ENCODE measurements at regions not wholly inside any gene's neighbourhood (a gene's known extent, or its start where the extent isn't known, plus 50 kb on each side); places are given as distances from the start of the nearest gene placed in this dataset.

DNA sequence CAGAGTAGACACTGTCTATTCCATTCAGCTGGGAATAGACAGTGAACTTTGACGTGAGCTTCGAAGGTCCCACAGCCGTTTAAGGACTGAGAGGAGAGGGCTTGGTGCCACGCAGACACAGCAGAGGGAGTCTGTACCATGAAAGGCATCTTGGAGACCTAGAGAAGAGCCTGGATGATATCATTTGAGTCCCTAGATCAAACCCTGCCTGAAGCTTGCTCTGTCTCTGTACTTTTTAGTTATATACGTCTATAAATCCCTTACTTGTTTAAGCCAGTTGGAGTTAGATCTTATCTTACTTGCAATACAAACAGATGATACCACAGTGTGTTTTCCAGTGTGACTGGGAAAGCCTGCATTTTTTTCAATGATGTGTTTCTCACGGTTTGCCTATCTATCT is 128.9 kb upstream of the RTL1 start:
- ChIA-PET POLR2A (no interaction called here), CTCF (no interaction called here)
- Mint-ChIP-seq H3K4me3 (no peak overlapping the region), H3K4me1 (no peaks in the 10 kb centered on the region), H3K36me3 (ENCODE audit: low read depth) (no peaks in the 10 kb centered on the region), H3K27me3 (no peaks in the 10 kb centered on the region), H3K27ac (no peak overlapping the region), H3K9me3 (no peaks in the 10 kb centered on the region)
- DNase-seq: no peak

DNA sequence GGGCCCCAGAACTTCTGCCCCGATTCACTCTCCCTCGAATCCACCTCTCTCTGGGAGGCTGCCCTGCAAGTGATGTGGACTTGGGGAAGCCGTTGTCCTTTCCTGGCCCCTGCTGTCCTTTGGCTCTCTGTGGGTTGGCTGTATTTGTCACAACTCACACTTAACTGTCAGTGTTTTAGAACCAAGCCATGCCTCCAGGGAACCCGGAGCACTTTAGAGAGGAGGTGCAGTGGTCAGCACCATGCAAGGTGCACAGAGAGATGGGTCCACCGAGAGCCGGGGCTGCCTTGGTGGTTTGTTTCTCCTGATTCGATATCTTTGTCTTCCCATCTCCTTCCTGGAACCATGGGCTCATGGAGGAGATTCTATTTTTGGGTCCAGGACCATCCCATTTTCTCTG is 129.5 kb upstream of the RTL1 start:
- ChIA-PET POLR2A (no interaction called here), CTCF (no interaction called here)
- Mint-ChIP-seq H3K27ac (no peak overlapping the region), H3K27me3 (no peaks in the 10 kb centered on the region), H3K4me3 (no peak overlapping the region), H3K36me3 (ENCODE audit: low read depth) (no peaks in the 10 kb centered on the region), H3K9me3 (no peaks in the 10 kb centered on the region), H3K4me1 (no peaks in the 10 kb centered on the region)
- DNase-seq: no peak

- POLR2A ChIA-PET: no interaction called here
- no peaks in the 10 kb centered on the region for H3K27me3 Mint-ChIP-seq
- H3K9me3 Mint-ChIP-seq: no peaks in the 10 kb centered on the region
- no peak for DNase-seq
- H3K4me3 Mint-ChIP-seq: no peak overlapping the region
- CTCF ChIA-PET: no interaction called here
- H3K27ac Mint-ChIP-seq: no peak overlapping the region
- no peaks in the 10 kb centered on the region for H3K36me3 Mint-ChIP-seq (ENCODE audit: low read depth)
- H3K4me1 Mint-ChIP-seq: no peaks in the 10 kb centered on the region
Measured at GRCh38 chr14:101033446-101034165, 130.1 kb upstream of the RTL1 start.

DNA sequence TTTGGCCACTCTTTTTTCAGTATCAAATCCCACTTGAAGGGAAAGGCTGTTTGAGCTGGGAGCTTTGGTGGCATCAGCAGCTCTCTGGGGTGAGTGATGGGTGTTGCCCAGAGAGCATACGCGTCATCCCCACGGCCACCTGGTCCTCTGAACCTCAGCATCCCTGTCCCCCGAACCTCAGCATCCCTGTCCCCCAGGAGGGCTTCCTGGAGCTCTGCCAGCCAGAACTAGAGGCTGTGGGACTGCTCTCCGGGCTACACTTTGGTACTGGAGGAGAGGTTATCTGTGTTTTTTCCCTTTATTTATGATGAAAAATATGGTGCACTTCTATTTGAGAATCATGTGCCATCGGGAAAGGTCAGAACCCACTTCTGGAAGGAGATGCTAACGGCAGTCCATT is 131.5 kb upstream of the RTL1 start:
- H3K27me3 Mint-ChIP-seq: no peaks in the 10 kb centered on the region
- no peak overlapping the region for H3K27ac Mint-ChIP-seq
- DNase-seq: no peak
- H3K4me1 Mint-ChIP-seq: no peaks in the 10 kb centered on the region
- H3K36me3 Mint-ChIP-seq (ENCODE audit: low read depth): no peaks in the 10 kb centered on the region
- H3K4me3 Mint-ChIP-seq: no peak overlapping the region
- ChIA-PET CTCF (no interaction called here), POLR2A (no interaction called here)
- no peaks in the 10 kb centered on the region for H3K9me3 Mint-ChIP-seq

DNA sequence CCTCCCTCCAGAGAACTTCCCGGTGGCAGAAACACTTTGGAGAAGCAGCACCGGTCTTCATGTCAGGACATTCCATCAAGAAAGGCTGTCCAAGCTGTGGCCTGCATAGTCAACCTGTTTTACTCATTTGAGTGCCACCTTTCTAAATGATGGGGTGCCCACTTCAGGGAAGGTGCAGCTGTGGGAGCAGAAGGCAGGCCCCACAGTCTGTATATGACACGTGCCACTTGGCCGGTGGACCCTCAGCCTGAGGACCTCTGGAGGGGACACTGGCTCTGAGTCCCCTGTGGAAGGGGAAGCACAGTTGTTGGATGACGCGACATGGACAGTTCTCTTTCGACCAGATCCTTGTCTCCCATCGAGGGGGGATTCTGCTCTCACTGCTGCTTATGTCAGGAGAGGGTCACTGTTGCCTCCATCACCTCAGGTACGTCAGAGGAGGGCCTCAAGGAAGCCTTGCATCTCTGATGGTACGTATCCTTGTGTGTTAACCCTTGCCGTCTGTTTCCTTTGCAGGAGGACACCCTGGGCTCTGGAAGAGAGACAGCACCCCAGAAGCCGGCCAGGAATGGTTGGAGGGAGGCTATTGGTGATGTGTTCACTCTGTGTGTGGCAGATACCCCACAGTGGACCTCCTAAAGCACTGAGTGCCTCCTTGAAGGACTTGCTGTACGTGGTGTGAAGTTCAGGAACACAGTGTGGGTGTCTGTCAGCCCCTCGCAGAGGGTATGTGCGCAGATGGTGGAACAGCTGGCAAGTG is 132.1 kb upstream of the RTL1 start:
- H3K9me3 Mint-ChIP-seq: no peaks in the 10 kb centered on the region
- no peak overlapping the region for H3K4me3 Mint-ChIP-seq
- H3K27ac Mint-ChIP-seq: no peak overlapping the region
- H3K4me1 Mint-ChIP-seq: no peaks in the 10 kb centered on the region
- ChIA-PET CTCF (interaction anchor here (0.7 kb wide), 1 partner anchor 1495 kb away, joined by 4 read pairs; no protein-coding TSS in a partner anchor), POLR2A (no interaction called here)
- H3K27me3 Mint-ChIP-seq: no peaks in the 10 kb centered on the region
- H3K36me3 Mint-ChIP-seq (ENCODE audit: low read depth): no peaks in the 10 kb centered on the region
- no peak for DNase-seq

DNA sequence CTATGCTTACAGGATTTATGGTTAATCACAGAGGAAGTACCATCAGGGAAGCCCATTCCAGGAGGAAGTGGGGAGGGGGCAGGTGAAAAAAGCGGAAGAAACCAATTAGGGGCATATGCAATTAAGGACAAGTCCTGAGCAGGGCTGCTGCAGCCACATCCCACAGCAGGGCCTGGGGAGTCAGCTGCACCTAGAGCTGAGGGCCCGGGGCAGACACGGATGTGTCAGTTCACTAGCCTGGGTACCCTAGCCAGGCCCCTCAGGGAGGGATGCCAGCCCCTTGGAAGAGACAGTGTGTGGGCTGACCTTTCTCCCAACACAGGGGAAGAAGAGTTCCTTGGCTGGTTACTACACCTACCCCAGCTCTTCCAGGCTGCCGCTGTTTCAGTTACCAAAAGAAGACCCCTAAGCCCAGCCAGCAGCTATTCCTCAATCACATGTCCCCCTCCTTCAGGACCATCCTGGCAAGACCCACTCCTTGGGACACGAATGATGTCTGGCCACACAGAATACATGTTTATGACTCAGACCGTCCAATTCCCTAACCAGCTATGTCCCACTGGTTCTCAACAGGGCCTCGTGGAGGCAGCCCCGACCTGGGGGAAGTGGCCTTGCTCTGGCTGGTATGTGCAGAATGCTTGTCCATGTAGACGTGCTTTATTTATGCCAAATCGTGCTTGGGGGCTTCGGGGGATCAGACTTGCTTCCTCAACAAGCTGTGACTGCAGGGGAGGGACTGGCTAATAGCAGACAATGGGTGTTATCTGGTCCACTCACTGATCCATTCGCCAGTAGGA is 133.7 kb upstream of the RTL1 start:
- ChIA-PET POLR2A (no interaction called here), CTCF (interaction anchor here (0.6 kb wide), 1 partner anchor 52 kb away, joined by 3 read pairs; no protein-coding TSS in a partner anchor)
- DNase-seq: no peak
- Mint-ChIP-seq H3K4me1 (no peaks in the 10 kb centered on the region), H3K27ac (no peak overlapping the region), H3K9me3 (no peaks in the 10 kb centered on the region), H3K4me3 (no peak overlapping the region), H3K36me3 (ENCODE audit: low read depth) (no peaks in the 10 kb centered on the region), H3K27me3 (no peaks in the 10 kb centered on the region)

DNA sequence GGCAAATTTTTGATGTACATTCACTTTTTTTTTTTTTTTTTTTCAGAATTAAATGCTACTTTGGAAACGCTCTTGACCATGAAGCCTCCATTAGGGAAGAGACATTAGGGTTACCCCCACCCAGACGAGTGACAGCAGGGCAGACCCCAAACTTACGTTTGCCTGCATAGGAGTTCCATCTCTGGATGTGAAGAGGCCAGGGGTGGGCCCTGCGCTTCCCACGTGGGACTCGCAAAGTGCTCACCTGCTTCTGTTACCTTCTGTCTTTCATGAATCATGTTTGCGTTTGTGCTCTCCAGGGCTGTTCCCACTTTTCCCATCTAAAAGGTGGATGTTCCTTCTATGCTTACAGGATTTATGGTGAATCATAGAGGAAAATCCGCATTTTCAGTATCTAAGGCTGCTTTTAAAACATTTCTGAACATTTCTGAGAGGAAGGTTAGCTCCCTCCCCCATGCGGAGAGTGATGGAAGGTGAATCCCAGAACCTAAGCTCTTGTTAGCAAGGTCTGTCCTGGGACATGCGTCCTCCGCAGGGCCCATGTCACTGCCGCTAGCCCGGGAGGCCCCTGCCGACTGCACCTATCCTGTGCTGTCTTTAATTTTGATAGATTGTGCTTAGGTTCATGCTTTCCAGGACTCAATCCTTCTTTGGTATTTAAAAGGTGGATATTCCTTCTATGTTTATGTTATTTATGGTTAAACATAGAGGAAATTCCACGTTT is 135.7 kb upstream of the RTL1 start:
- Mint-ChIP-seq H3K27ac (no peak overlapping the region), H3K4me3 (no peak overlapping the region), H3K9me3 (no peaks in the 10 kb centered on the region), H3K36me3 (ENCODE audit: low read depth) (no peaks in the 10 kb centered on the region), H3K27me3 (no peaks in the 10 kb centered on the region), H3K4me1 (no peaks in the 10 kb centered on the region)
- ChIA-PET CTCF (no interaction called here), POLR2A (no interaction called here)
- no peak for DNase-seq

DNA sequence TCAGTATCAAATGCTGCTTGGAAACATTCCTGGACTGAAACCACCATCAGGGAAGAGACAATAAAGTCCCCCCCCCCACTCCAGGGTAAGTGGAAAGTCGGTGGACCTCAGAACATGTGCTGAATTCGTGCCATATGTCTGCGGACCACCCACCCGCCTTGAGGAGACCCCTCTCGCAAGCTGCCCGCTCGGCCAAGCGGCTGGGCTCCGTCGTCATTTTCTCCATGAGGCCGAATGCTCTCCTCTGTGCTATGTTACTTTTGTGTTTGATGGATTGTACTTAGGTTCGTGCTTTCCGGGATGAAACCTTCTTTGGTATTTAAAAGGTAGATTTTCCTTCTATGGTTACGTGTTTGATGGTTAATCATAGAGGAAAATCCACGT is 136.2 kb upstream of the RTL1 start:
- ChIA-PET POLR2A (no interaction called here), CTCF (no interaction called here)
- Mint-ChIP-seq H3K4me1 (no peaks in the 10 kb centered on the region), H3K27ac (no peak overlapping the region), H3K27me3 (no peaks in the 10 kb centered on the region), H3K4me3 (no peak overlapping the region), H3K9me3 (no peaks in the 10 kb centered on the region), H3K36me3 (ENCODE audit: low read depth) (no peaks in the 10 kb centered on the region)
- DNase-seq: no peak

GRCh38 chr14:101040538-101041442 is 137.3 kb upstream of the RTL1 start:
- Mint-ChIP-seq H3K27ac (no peak overlapping the region), H3K4me3 (no peak overlapping the region), H3K4me1 (no peaks in the 10 kb centered on the region), H3K36me3 (ENCODE audit: low read depth) (no peaks in the 10 kb centered on the region), H3K27me3 (no peaks in the 10 kb centered on the region), H3K9me3 (no peaks in the 10 kb centered on the region)
- no peak for DNase-seq
- ChIA-PET CTCF (no interaction called here), POLR2A (no interaction called here)

- no peak overlapping the region for H3K4me3 Mint-ChIP-seq
- no peak for DNase-seq
- H3K4me1 Mint-ChIP-seq: no peaks in the 10 kb centered on the region
- H3K9me3 Mint-ChIP-seq: no peaks in the 10 kb centered on the region
- no peak overlapping the region for H3K27ac Mint-ChIP-seq
- ChIA-PET POLR2A (no interaction called here), CTCF (no interaction called here)
- H3K27me3 Mint-ChIP-seq: no peaks in the 10 kb centered on the region
- no peaks in the 10 kb centered on the region for H3K36me3 Mint-ChIP-seq (ENCODE audit: low read depth)
Measured at GRCh38 chr14:101043891-101044290, 140.4 kb upstream of the RTL1 start.

DNA sequence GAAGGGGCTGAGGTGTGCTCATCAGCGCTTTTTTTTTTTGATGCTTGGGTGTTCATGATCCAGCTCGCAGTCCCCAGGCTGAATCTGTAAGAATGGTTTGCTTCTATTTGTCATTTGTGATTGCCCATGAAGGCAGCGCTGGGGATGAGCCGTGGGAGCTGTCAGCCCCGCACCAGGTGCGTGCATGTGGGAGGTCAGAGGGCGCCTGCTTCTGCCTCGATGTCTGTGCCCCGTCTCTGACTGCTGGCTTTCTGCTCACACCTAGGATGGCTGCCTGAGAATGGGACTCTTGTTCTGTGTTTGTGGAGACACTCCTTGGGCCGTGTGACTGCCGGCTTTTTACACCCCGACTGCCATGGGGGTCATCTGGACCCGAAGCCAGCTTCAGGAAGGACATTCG is 141.2 kb upstream of the RTL1 start:
- Mint-ChIP-seq H3K27ac (no peak overlapping the region), H3K36me3 (ENCODE audit: low read depth) (no peaks in the 10 kb centered on the region), H3K4me1 (no peaks in the 10 kb centered on the region), H3K4me3 (no peak overlapping the region), H3K9me3 (no peaks in the 10 kb centered on the region), H3K27me3 (no peaks in the 10 kb centered on the region)
- no peak for DNase-seq
- ChIA-PET CTCF (no interaction called here), POLR2A (no interaction called here)

GRCh38 chr14:101045511-101045910 is 142.0 kb upstream of the RTL1 start:
- no peaks in the 10 kb centered on the region for H3K36me3 Mint-ChIP-seq (ENCODE audit: low read depth)
- DNase-seq: no peak
- ChIA-PET POLR2A (no interaction called here), CTCF (no interaction called here)
- no peaks in the 10 kb centered on the region for H3K27me3 Mint-ChIP-seq
- H3K9me3 Mint-ChIP-seq: no peaks in the 10 kb centered on the region
- H3K4me3 Mint-ChIP-seq: no peak overlapping the region
- no peaks in the 10 kb centered on the region for H3K4me1 Mint-ChIP-seq
- no peak overlapping the region for H3K27ac Mint-ChIP-seq

All from activated CD4-positive, alpha-beta T cell treated with anti-CD3 and anti-CD28 coated beads, Interleukin-2, amount 10 ng/mL, durations not matched to agents 7 days and 5 days (primary cell).